ENCODE measurements at regions not wholly inside any gene's neighbourhood (a gene's known extent, or its start where the extent isn't known, plus 50 kb on each side); places are given as distances from the start of the nearest gene placed in this dataset.

- DNase-seq (ENCODE audit: low read depth), result no peak
- H3K4me3 ChIP-seq (ENCODE audit: low read length), result no peak overlapping the region
- H3K9me3 ChIP-seq (ENCODE audit: control insufficient read depth, low read length), result no peaks in the 10 kb centered on the region
- H3K36me3 ChIP-seq (ENCODE audit: control insufficient read depth, insufficient read depth, low read length, severe bottlenecking), result no peaks in the 10 kb centered on the region
- H3K9ac ChIP-seq (ENCODE audit: low read length), result no peak overlapping the region
- H3K4me1 ChIP-seq (ENCODE audit: control insufficient read depth, insufficient read depth, low read length), result no peaks in the 10 kb centered on the region
- no peaks in the 10 kb centered on the region for H3K27me3 ChIP-seq (replicated peaks; ENCODE audit: control insufficient read depth, insufficient read depth, low read length)
Measured at GRCh38 chr4:18858229-18858922, 836.8 kb upstream of the LCORL start.

- Histone ChIP-seq H3K9ac (ENCODE audit: low read length) (no peak overlapping the region), H3K9me3 (ENCODE audit: control insufficient read depth, low read length) (no peaks in the 10 kb centered on the region), H3K4me3 (ENCODE audit: low read length) (no peak overlapping the region), H3K4me1 (ENCODE audit: control insufficient read depth, insufficient read depth, low read length) (no peaks in the 10 kb centered on the region), H3K27me3 (replicated peaks; ENCODE audit: control insufficient read depth, insufficient read depth, low read length) (no peaks in the 10 kb centered on the region), H3K36me3 (ENCODE audit: control insufficient read depth, insufficient read depth, low read length, severe bottlenecking) (no peaks in the 10 kb centered on the region)
- no peak for DNase-seq (ENCODE audit: low read depth)
Measured at GRCh38 chr4:18850867-18851266, 829.3 kb upstream of the LCORL start.

- no peaks in the 10 kb centered on the region for H3K27me3 ChIP-seq (replicated peaks; ENCODE audit: control insufficient read depth, insufficient read depth, low read length)
Measured at GRCh38 chr4:18847249-18847890, 825.8 kb upstream of the LCORL start.

GRCh38 chr4:18846313-18846712 lies 824.8 kb upstream of the LCORL start:
- H3K4me3 ChIP-seq (ENCODE audit: low read length), result no peak overlapping the region
- H3K27me3 ChIP-seq (replicated peaks; ENCODE audit: control insufficient read depth, insufficient read depth, low read length), result no peaks in the 10 kb centered on the region
- H3K9ac ChIP-seq (ENCODE audit: low read length), result no peak overlapping the region
- no peaks in the 10 kb centered on the region for H3K4me1 ChIP-seq (ENCODE audit: control insufficient read depth, insufficient read depth, low read length)
- H3K36me3 ChIP-seq (ENCODE audit: control insufficient read depth, insufficient read depth, low read length, severe bottlenecking), result no peaks in the 10 kb centered on the region
- no peaks in the 10 kb centered on the region for H3K9me3 ChIP-seq (ENCODE audit: control insufficient read depth, low read length)
- DNase-seq (ENCODE audit: low read depth), result no peak

More at GRCh38 chr4:18847249-18847890, 825.8 kb upstream of the LCORL start:
- no peaks in the 10 kb centered on the region for H3K4me1 ChIP-seq (ENCODE audit: control insufficient read depth, insufficient read depth, low read length)
- H3K9me3 ChIP-seq (ENCODE audit: control insufficient read depth, low read length), result no peaks in the 10 kb centered on the region
- no peak for DNase-seq (ENCODE audit: low read depth)
- no peaks in the 10 kb centered on the region for H3K36me3 ChIP-seq (ENCODE audit: control insufficient read depth, insufficient read depth, low read length, severe bottlenecking)
- no peak overlapping the region for H3K4me3 ChIP-seq (ENCODE audit: low read length)
- H3K9ac ChIP-seq (ENCODE audit: low read length), result no peak overlapping the region

- Histone ChIP-seq H3K36me3 (ENCODE audit: control insufficient read depth, insufficient read depth, low read length, severe bottlenecking) (no peaks in the 10 kb centered on the region), H3K9me3 (ENCODE audit: control insufficient read depth, low read length) (no peaks in the 10 kb centered on the region), H3K9ac (ENCODE audit: low read length) (no peak overlapping the region), H3K27me3 (replicated peaks; ENCODE audit: control insufficient read depth, insufficient read depth, low read length) (no peaks in the 10 kb centered on the region), H3K4me1 (ENCODE audit: control insufficient read depth, insufficient read depth, low read length) (no peaks in the 10 kb centered on the region), H3K4me3 (ENCODE audit: low read length) (no peak overlapping the region)
- no peak for DNase-seq (ENCODE audit: low read depth)
Measured at GRCh38 chr4:18844726-18845125, 823.2 kb upstream of the LCORL start.

- Histone ChIP-seq H3K9me3 (ENCODE audit: control insufficient read depth, low read length) (no peaks in the 10 kb centered on the region), H3K27me3 (replicated peaks; ENCODE audit: control insufficient read depth, insufficient read depth, low read length) (no peaks in the 10 kb centered on the region), H3K4me1 (ENCODE audit: control insufficient read depth, insufficient read depth, low read length) (no peaks in the 10 kb centered on the region), H3K4me3 (ENCODE audit: low read length) (no peak overlapping the region), H3K36me3 (ENCODE audit: control insufficient read depth, insufficient read depth, low read length, severe bottlenecking) (no peaks in the 10 kb centered on the region), H3K9ac (ENCODE audit: low read length) (no peak overlapping the region)
- no peak for DNase-seq (ENCODE audit: low read depth)
Measured at GRCh38 chr4:18842431-18842830, 820.9 kb upstream of the LCORL start.

- H3K27me3 ChIP-seq (replicated peaks; ENCODE audit: control insufficient read depth, insufficient read depth, low read length), result no peaks in the 10 kb centered on the region
- no peak overlapping the region for H3K4me3 ChIP-seq (ENCODE audit: low read length)
- DNase-seq (ENCODE audit: low read depth), result no peak
- H3K4me1 ChIP-seq (ENCODE audit: control insufficient read depth, insufficient read depth, low read length), result no peaks in the 10 kb centered on the region
- H3K36me3 ChIP-seq (ENCODE audit: control insufficient read depth, insufficient read depth, low read length, severe bottlenecking), result no peaks in the 10 kb centered on the region
- no peak overlapping the region for H3K9ac ChIP-seq (ENCODE audit: low read length)
- no peaks in the 10 kb centered on the region for H3K9me3 ChIP-seq (ENCODE audit: control insufficient read depth, low read length)
Measured at GRCh38 chr4:18840481-18840880, 818.9 kb upstream of the LCORL start.

- H3K9ac ChIP-seq (ENCODE audit: low read length), result no peak overlapping the region
- H3K4me1 ChIP-seq (ENCODE audit: control insufficient read depth, insufficient read depth, low read length), result no peaks in the 10 kb centered on the region
- DNase-seq (ENCODE audit: low read depth), result no peak
- no peak overlapping the region for H3K4me3 ChIP-seq (ENCODE audit: low read length)
- H3K9me3 ChIP-seq (ENCODE audit: control insufficient read depth, low read length), result no peaks in the 10 kb centered on the region
- no peaks in the 10 kb centered on the region for H3K36me3 ChIP-seq (ENCODE audit: control insufficient read depth, insufficient read depth, low read length, severe bottlenecking)
- H3K27me3 ChIP-seq (replicated peaks; ENCODE audit: control insufficient read depth, insufficient read depth, low read length), result no peaks in the 10 kb centered on the region
Measured at GRCh38 chr4:18816228-18816895, 794.8 kb upstream of the LCORL start.

GRCh38 chr4:18815779-18816173 lies 794.2 kb upstream of the LCORL start:
- Histone ChIP-seq H3K4me3 (ENCODE audit: low read length) (no peak overlapping the region), H3K9me3 (ENCODE audit: control insufficient read depth, low read length) (no peaks in the 10 kb centered on the region), H3K36me3 (ENCODE audit: control insufficient read depth, insufficient read depth, low read length, severe bottlenecking) (no peaks in the 10 kb centered on the region), H3K9ac (ENCODE audit: low read length) (no peak overlapping the region), H3K27me3 (replicated peaks; ENCODE audit: control insufficient read depth, insufficient read depth, low read length) (no peaks in the 10 kb centered on the region), H3K4me1 (ENCODE audit: control insufficient read depth, insufficient read depth, low read length) (no peaks in the 10 kb centered on the region)
- DNase-seq (ENCODE audit: low read depth), result no peak

GRCh38 chr4:18815081-18815778 lies 793.7 kb upstream of the LCORL start:
- H3K27me3 ChIP-seq (replicated peaks; ENCODE audit: control insufficient read depth, insufficient read depth, low read length), result no peaks in the 10 kb centered on the region
- no peaks in the 10 kb centered on the region for H3K4me1 ChIP-seq (ENCODE audit: control insufficient read depth, insufficient read depth, low read length)
- no peak for DNase-seq (ENCODE audit: low read depth)
- no peaks in the 10 kb centered on the region for H3K9me3 ChIP-seq (ENCODE audit: control insufficient read depth, low read length)
- no peaks in the 10 kb centered on the region for H3K36me3 ChIP-seq (ENCODE audit: control insufficient read depth, insufficient read depth, low read length, severe bottlenecking)
- no peak overlapping the region for H3K9ac ChIP-seq (ENCODE audit: low read length)
- H3K4me3 ChIP-seq (ENCODE audit: low read length), result no peak overlapping the region

- no peaks in the 10 kb centered on the region for H3K9me3 ChIP-seq (ENCODE audit: control insufficient read depth, low read length)
- H3K4me3 ChIP-seq (ENCODE audit: low read length), result no peak overlapping the region
- no peaks in the 10 kb centered on the region for H3K4me1 ChIP-seq (ENCODE audit: control insufficient read depth, insufficient read depth, low read length)
- no peak overlapping the region for H3K9ac ChIP-seq (ENCODE audit: low read length)
- DNase-seq (ENCODE audit: low read depth), result no peak
- no peaks in the 10 kb centered on the region for H3K36me3 ChIP-seq (ENCODE audit: control insufficient read depth, insufficient read depth, low read length, severe bottlenecking)
- H3K27me3 ChIP-seq (replicated peaks; ENCODE audit: control insufficient read depth, insufficient read depth, low read length), result no peaks in the 10 kb centered on the region
Measured at GRCh38 chr4:18813771-18814170, 792.2 kb upstream of the LCORL start.
